ENCODE measurements at regions not wholly inside any gene's neighbourhood (a gene's known extent, or its start where the extent isn't known, plus 50 kb on each side); places are given as distances from the start of the nearest gene placed in this dataset.

DNA sequence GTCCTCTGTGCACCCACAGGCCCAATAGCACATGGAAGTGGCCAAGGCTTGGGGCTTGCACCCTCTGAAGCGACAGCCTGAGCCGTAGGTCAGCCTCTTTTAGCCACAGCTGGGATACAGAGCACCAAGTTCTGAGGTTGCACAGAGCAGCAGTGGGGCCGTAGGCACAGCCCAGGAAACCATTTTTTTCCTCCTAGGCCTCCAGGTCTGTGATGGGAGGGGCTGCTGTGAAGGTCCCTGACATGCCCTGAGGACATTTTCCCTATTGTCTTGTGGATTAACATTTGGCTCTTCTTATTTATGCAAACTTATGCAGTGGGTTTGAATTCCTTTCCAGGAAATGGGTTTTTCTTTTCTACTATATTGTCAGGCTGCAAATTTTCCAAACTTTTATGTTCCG is 878.7 kb upstream of the MAN1A1 start:
- Histone ChIP-seq H3K18ac (ENCODE audit: low read depth, low read length) (no peak overlapping the region), H2AFZ (replicated peaks; ENCODE audit: low read length, poor library complexity) (no peak overlapping the region), H3K9me3 (ENCODE audit: control insufficient read depth, insufficient read depth, low read length) (peaks cover 21% of the 10 kb centered on the region), H3K56ac (ENCODE audit: extremely low read depth, insufficient read depth, low read length) (no peak overlapping the region), H4K20me1 (ENCODE audit: insufficient read depth, low read length) (no peaks in the 10 kb centered on the region), H2AK5ac (ENCODE audit: low read depth, low read length) (no peak overlapping the region), H3K9ac (ENCODE audit: low read depth, low read length) (no peak overlapping the region), H2BK20ac (ENCODE audit: low read depth, low read length) (no peak overlapping the region), H3K9me1 (ENCODE audit: insufficient read depth, low read length) (no peaks in the 10 kb centered on the region), H3K27me3 (ENCODE audit: control insufficient read depth, insufficient read depth, low read length) (no peaks in the 10 kb centered on the region), H3K27ac (ENCODE audit: insufficient read depth, low read length) (no peak overlapping the region), H2BK15ac (ENCODE audit: low read depth, low read length) (no peak overlapping the region), H4K8ac (ENCODE audit: low read depth in 2 of 2, low read length in 2 of 2) (no peak overlapping the region), H2AK9ac (replicated peaks; ENCODE audit: low read depth, low read length, poor library complexity) (no peak overlapping the region), H4K5ac (ENCODE audit: low read depth, low read length) (no peak overlapping the region), H4K91ac (ENCODE audit: insufficient read depth, low read depth, low read length) (no peak overlapping the region), H2BK120ac (ENCODE audit: low read depth, low read length) (no peak overlapping the region), H3K4me2 (ENCODE audit: low read depth, low read length) (no peak overlapping the region), H3K4ac (ENCODE audit: low read depth, low read length) (no peak overlapping the region), H3K4me1 (ENCODE audit: control insufficient read depth, insufficient read depth, low read length) (no peaks in the 10 kb centered on the region), H3K23ac (ENCODE audit: low read depth, low read length) (no peak overlapping the region), H3K79me1 (ENCODE audit: low read depth in 1 of 2, low read length in 2 of 2) (no peaks in the 10 kb centered on the region), H3K36me3 (ENCODE audit: control insufficient read depth, insufficient read depth, low read length) (no peaks in the 10 kb centered on the region), H3K14ac (replicated peaks; ENCODE audit: low read depth, low read length) (no peak overlapping the region), H2BK5ac (ENCODE audit: low read depth, low read length, poor library complexity, severe bottlenecking) (no peak overlapping the region), H3K4me3 (ENCODE audit: insufficient read depth, low read depth, low read length) (no peak overlapping the region)
- CTCF ChIA-PET, result no interaction called here
- dilution Hi-C loops (cut with HindIII; ENCODE audit: low sequenced_read_pairs, unreplicated experiment), result no loop called here
- TF ChIP-seq, protein P1, sequence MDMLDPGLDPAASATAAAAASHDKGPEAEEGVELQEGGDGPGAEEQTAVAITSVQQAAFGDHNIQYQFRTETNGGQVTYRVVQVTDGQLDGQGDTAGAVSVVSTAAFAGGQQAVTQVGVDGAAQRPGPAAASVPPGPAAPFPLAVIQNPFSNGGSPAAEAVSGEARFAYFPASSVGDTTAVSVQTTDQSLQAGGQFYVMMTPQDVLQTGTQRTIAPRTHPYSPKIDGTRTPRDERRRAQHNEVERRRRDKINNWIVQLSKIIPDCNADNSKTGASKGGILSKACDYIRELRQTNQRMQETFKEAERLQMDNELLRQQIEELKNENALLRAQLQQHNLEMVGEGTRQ (IDR thresholded peaks at IDR 0.05; ENCODE audit: low read depth, low read length), result no peak
- TF ChIP-seq FOS (IDR thresholded peaks at IDR 0.05; ENCODE audit: low read depth, low read length), result no peak
- TF ChIP-seq RAD21 (IDR thresholded peaks at IDR 0.05; ENCODE audit: low read length), result no peak
- no peak for TF ChIP-seq SMC3 (IDR thresholded peaks at IDR 0.05; ENCODE audit: low read depth, low read length)
- no peak for TF ChIP-seq CEBPB (IDR thresholded peaks at IDR 0.05; ENCODE audit: low read depth, low read length)
- TF ChIP-seq, protein P2, sequence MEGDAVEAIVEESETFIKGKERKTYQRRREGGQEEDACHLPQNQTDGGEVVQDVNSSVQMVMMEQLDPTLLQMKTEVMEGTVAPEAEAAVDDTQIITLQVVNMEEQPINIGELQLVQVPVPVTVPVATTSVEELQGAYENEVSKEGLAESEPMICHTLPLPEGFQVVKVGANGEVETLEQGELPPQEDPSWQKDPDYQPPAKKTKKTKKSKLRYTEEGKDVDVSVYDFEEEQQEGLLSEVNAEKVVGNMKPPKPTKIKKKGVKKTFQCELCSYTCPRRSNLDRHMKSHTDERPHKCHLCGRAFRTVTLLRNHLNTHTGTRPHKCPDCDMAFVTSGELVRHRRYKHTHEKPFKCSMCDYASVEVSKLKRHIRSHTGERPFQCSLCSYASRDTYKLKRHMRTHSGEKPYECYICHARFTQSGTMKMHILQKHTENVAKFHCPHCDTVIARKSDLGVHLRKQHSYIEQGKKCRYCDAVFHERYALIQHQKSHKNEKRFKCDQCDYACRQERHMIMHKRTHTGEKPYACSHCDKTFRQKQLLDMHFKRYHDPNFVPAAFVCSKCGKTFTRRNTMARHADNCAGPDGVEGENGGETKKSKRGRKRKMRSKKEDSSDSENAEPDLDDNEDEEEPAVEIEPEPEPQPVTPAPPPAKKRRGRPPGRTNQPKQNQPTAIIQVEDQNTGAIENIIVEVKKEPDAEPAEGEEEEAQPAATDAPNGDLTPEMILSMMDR (conservative IDR thresholded peaks at IDR 0.05; ENCODE audit: low read depth, low read length), result no peak
- TF ChIP-seq BHLHE40 (IDR thresholded peaks at IDR 0.05; ENCODE audit: low read depth, low read length), result no peak
- no peak for TF ChIP-seq CHD1 (IDR thresholded peaks at IDR 0.05; ENCODE audit: low read depth, low read length)
- no peak for TF ChIP-seq POLR2A (IDR thresholded peaks at IDR 0.05; ENCODE audit: low read depth, low read length)
- TF ChIP-seq RFX5 (IDR thresholded peaks at IDR 0.05; ENCODE audit: low read depth, low read length), result no peak
- TF ChIP-seq NFE2L2 (IDR thresholded peaks at IDR 0.05; ENCODE audit: low read depth, low read length), result no peak
- TF ChIP-seq RCOR1 (IDR thresholded peaks at IDR 0.05; ENCODE audit: insufficient replicate concordance, low read length), result no peak
- no peak for TF ChIP-seq MXI1 (IDR thresholded peaks at IDR 0.05; ENCODE audit: borderline replicate concordance, low read depth, low read length)
- TF ChIP-seq, protein P3, sequence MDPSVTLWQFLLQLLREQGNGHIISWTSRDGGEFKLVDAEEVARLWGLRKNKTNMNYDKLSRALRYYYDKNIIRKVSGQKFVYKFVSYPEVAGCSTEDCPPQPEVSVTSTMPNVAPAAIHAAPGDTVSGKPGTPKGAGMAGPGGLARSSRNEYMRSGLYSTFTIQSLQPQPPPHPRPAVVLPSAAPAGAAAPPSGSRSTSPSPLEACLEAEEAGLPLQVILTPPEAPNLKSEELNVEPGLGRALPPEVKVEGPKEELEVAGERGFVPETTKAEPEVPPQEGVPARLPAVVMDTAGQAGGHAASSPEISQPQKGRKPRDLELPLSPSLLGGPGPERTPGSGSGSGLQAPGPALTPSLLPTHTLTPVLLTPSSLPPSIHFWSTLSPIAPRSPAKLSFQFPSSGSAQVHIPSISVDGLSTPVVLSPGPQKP (IDR thresholded peaks at IDR 0.05; ENCODE audit: borderline replicate concordance, low read depth, low read length), result no peak
- in situ Hi-C loops (cut with MboI; ENCODE audit: low sequenced_read_pairs), result no loop called here
- ATAC-seq (ENCODE audit: low read depth) (no peak), DNase-seq (no peak)
- POLR2A ChIA-PET (ENCODE audit: unreplicated experiment), result no interaction called here
- BruUV-seq (replicated peaks), result no TSS peak
- no CpG with 5 or more reads among the region's 4 CpGs for WGBS, 2 experiments (ENCODE audit: extremely low coverage in 2 of 2, insufficient read length in 1 of 2)
- intact Hi-C loops (cut with micrococcal nuclease), result no loop called here

All from IMR-90 (cell line).